Glutamatergic neuron (in vitro differentiated cells): ENCODE measurements at regions not wholly inside any gene's neighbourhood (a gene's known extent, or its start where the extent isn't known, plus 50 kb on each side); places are given as distances from the start of the nearest gene placed in this dataset.
"Not testable (repeated sequence)": the region's sequence is repeated elsewhere in the genome, so short reads cannot be mapped to it uniquely, and the experiment has no call there.

Experiments used
- DNase-seq: peaks from one replicate; pipeline ENCODE4 v3.0.0; 2022
- H3K27ac Mint-ChIP-seq: one replicate; pipeline ENCODE4 v1.8.0; 2020; ENCODE audit warnings: mild to moderate bottlenecking, mixed read lengths, inconsistent platforms; ENCODE audit not compliant: unreplicated experiment
- H3K27me3 Mint-ChIP-seq: one replicate; pipeline ENCODE4 v1.8.0; 2020; ENCODE audit warnings: mild to moderate bottlenecking, moderate library complexity, mixed read lengths, inconsistent platforms; ENCODE audit not compliant: unreplicated experiment
- H3K36me3 Mint-ChIP-seq: one replicate; pipeline ENCODE4 v1.8.0; 2020; ENCODE audit warnings: mild to moderate bottlenecking, mixed read lengths, inconsistent platforms; ENCODE audit not compliant: unreplicated experiment
- H3K4me1 Mint-ChIP-seq: one replicate; pipeline ENCODE4 v1.8.0; 2020; ENCODE audit warnings: mild to moderate bottlenecking, low read depth, mixed read lengths, inconsistent platforms; ENCODE audit not compliant: unreplicated experiment
- H3K4me3 Mint-ChIP-seq: one replicate; pipeline ENCODE4 v1.8.0; 2020; ENCODE audit warnings: mild to moderate bottlenecking, mixed read lengths, inconsistent platforms; ENCODE audit not compliant: unreplicated experiment
- H3K9me3 Mint-ChIP-seq: one replicate; pipeline ENCODE4 v1.8.0; 2020; ENCODE audit warnings: mild to moderate bottlenecking, moderate library complexity, mixed read lengths, inconsistent platforms; ENCODE audit not compliant: unreplicated experiment
- TF ChIP-seq, protein P1 (sequence below): fragments of 200-600 bp; sonication (generic); IDR thresholded peaks from one replicate; pipeline ENCODE4 v1.5.0; 2021; ENCODE audit not compliant: partially characterized antibody, unreplicated experiment

DNA sequence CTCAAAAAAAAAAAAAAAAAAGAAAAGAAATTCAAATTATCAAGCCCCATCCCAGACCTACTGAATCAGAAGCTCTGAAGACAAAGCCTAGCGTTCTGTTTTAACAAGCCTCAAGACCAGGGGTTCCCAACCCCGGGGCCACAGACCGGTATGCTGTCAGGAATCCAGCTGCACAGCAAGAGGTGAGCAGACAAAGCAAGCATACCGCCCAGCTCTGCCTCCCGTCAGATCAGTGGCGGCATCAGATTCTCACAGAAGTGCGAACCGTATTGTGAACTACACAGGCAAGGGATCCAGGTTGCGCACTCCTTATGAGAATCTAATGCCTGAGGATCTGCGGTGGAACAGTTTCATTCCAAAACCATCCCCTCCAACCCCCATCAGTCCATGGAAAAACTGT lies 57.8 kb upstream of the RASAL2 start:
- TF ChIP-seq, protein P1, sequence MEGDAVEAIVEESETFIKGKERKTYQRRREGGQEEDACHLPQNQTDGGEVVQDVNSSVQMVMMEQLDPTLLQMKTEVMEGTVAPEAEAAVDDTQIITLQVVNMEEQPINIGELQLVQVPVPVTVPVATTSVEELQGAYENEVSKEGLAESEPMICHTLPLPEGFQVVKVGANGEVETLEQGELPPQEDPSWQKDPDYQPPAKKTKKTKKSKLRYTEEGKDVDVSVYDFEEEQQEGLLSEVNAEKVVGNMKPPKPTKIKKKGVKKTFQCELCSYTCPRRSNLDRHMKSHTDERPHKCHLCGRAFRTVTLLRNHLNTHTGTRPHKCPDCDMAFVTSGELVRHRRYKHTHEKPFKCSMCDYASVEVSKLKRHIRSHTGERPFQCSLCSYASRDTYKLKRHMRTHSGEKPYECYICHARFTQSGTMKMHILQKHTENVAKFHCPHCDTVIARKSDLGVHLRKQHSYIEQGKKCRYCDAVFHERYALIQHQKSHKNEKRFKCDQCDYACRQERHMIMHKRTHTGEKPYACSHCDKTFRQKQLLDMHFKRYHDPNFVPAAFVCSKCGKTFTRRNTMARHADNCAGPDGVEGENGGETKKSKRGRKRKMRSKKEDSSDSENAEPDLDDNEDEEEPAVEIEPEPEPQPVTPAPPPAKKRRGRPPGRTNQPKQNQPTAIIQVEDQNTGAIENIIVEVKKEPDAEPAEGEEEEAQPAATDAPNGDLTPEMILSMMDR = no peak
- peaks cover 3% of the 10 kb centered on the region for H3K9me3 Mint-ChIP-seq
- DNase-seq = no peak
- no peak overlapping the region for H3K27ac Mint-ChIP-seq
- no peaks in the 10 kb centered on the region for H3K4me1 Mint-ChIP-seq
- H3K27me3 Mint-ChIP-seq = peaks cover 3% of the 10 kb centered on the region
- H3K36me3 Mint-ChIP-seq = no peaks in the 10 kb centered on the region
- H3K4me3 Mint-ChIP-seq = no peak overlapping the region

- Mint-ChIP-seq H3K27ac (no peak overlapping the region), H3K4me3 (peak overlapping the region; percentile 65), H3K4me1 (no peaks in the 10 kb centered on the region), H3K9me3 (peaks cover 3% of the 10 kb centered on the region), H3K36me3 (no peaks in the 10 kb centered on the region), H3K27me3 (peaks cover 3% of the 10 kb centered on the region)
- DNase-seq = peak; percentile 84
- TF ChIP-seq, protein P1 = no peak
Measured at GRCh38 chr1:178037510-178038253, 56.2 kb upstream of the RASAL2 start.

- Mint-ChIP-seq H3K4me3 (peak overlapping the region; percentile 63), H3K27ac (no peak overlapping the region), H3K27me3 (peaks cover 3% of the 10 kb centered on the region), H3K36me3 (no peaks in the 10 kb centered on the region), H3K4me1 (no peaks in the 10 kb centered on the region), H3K9me3 (peaks cover 3% of the 10 kb centered on the region)
- TF ChIP-seq, protein P1 = no peak
- DNase-seq = no peak
Measured at GRCh38 chr1:178038372-178038771, 55.5 kb upstream of the RASAL2 start.

DNA sequence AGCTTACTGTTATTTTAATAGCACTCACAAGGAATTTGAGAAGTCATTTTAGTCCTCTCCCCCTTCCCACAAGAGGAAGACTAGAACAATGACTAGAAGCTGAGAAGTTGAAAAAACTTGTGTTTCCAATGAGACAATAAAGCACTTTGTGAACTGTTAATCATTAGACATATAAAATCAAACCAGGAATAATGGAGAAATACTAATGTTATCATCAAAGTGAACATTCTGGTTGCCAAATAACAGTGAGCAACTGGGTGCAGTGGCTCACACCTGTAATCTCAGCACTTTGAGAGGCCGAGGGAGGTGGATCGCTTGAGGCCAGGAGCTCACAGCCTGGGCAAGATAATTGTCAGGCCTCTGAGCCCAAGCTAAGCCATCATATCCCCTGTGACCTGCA lies 54.0 kb upstream of the RASAL2 start:
- H3K4me1 Mint-ChIP-seq = no peaks in the 10 kb centered on the region
- no peak overlapping the region for H3K4me3 Mint-ChIP-seq
- peaks cover 3% of the 10 kb centered on the region for H3K27me3 Mint-ChIP-seq
- H3K36me3 Mint-ChIP-seq = no peaks in the 10 kb centered on the region
- no peak for DNase-seq
- peaks cover 3% of the 10 kb centered on the region for H3K9me3 Mint-ChIP-seq
- TF ChIP-seq, protein P1 = no peak
- H3K27ac Mint-ChIP-seq = no peak overlapping the region

DNA sequence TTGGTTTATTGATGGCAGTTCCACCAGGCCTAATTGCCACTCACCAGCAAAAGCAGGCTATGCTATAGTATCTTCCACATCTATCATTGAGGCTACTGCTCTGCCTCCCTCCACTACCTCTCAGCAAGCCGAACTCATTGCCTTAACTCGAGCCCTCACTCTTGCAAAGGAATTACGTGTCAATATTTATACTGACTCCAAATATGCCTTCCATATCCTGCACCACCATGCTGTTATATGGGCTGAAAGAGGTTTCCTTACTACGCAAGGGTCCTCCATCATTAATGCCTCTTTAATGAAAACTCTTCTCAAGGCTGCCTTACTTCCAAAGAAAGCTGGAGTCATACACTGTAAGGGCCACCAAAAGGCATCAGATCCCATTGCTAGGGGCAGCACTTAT lies 50.0 kb upstream of the RASAL2 start:
- not testable (repeated sequence) for H3K27ac Mint-ChIP-seq, H3K4me1 Mint-ChIP-seq, H3K9me3 Mint-ChIP-seq, H3K27me3 Mint-ChIP-seq, H3K36me3 Mint-ChIP-seq, H3K4me3 Mint-ChIP-seq, DNase-seq
